H9 (cell line): ENCODE measurements at regions not wholly inside any gene's neighbourhood (a gene's known extent, or its start where the extent isn't known, plus 50 kb on each side); places are given as distances from the start of the nearest gene placed in this dataset.

Source experiments
- DNase-seq: peaks from one replicate; pipeline ENCODE4 v3.0.0-alpha.2; 2017
- H2AFZ ChIP-seq: one replicate; pipeline ENCODE4 v1.6.1; 2013; ENCODE audit warnings: mild to moderate bottlenecking, low read length, control low read depth, moderate library complexity
- H2AK5ac ChIP-seq: 2 replicates; pipeline ENCODE4 v1.6.1; 2013; ENCODE audit warnings: low read length, control low read depth, mixed read lengths; ENCODE audit not compliant: insufficient read length
- H2BK120ac ChIP-seq: one replicate; pipeline ENCODE4 v1.6.1; 2013; ENCODE audit warnings: low read depth, mild to moderate bottlenecking, low read length, control low read depth, inconsistent platforms; ENCODE audit not compliant: poor library complexity, severe bottlenecking
- H2BK12ac ChIP-seq: 2 replicates; pipeline ENCODE4 v1.6.1; 2013; ENCODE audit warnings: low read length, control low read depth, mixed read lengths, low read depth; ENCODE audit not compliant: insufficient read length
- H2BK15ac ChIP-seq: 2 replicates; pipeline ENCODE4 v1.6.1; 2013; ENCODE audit warnings: low read depth, low read length, control low read depth
- H2BK20ac ChIP-seq: one replicate; pipeline ENCODE4 v1.6.1; 2013; ENCODE audit warnings: low read depth, mild to moderate bottlenecking, low read length, control low read depth, inconsistent platforms; ENCODE audit not compliant: poor library complexity, severe bottlenecking
- H2BK5ac ChIP-seq: 2 replicates; pipeline ENCODE4 v1.6.1; 2013; ENCODE audit warnings: low read length, control low read depth, mixed read lengths; ENCODE audit not compliant: insufficient read length
- H3K14ac ChIP-seq: 2 replicates; pipeline ENCODE4 v1.6.1; 2013; ENCODE audit warnings: low read length, control low read depth; ENCODE audit not compliant: insufficient read depth
- H3K18ac ChIP-seq: 2 replicates; pipeline ENCODE4 v1.6.1; 2013; ENCODE audit warnings: low read depth, mild to moderate bottlenecking, mixed read lengths, low read length, control low read depth; ENCODE audit not compliant: insufficient read length
- H3K23ac ChIP-seq: 2 replicates; pipeline ENCODE4 v1.6.1; 2013; ENCODE audit warnings: low read length, control low read depth, mixed read lengths, low read depth; ENCODE audit not compliant: insufficient read length
- H3K23me2 ChIP-seq: 2 replicates; pipeline ENCODE4 v1.6.1; 2013; ENCODE audit warnings: low read depth, mild to moderate bottlenecking, mixed read lengths, low read length, control low read depth; ENCODE audit not compliant: insufficient read length, poor library complexity, severe bottlenecking
- H3K27ac ChIP-seq: 2 replicates; pipeline ENCODE4 v1.5.1; 2013; ENCODE audit warnings: low read length, control low read depth, mixed read lengths, low read depth; ENCODE audit not compliant: insufficient read length
- H3K27me3 ChIP-seq: 2 replicates; pipeline ENCODE4 v1.6.1; 2013; ENCODE audit warnings: low read length, control low read depth, inconsistent platforms; ENCODE audit not compliant: insufficient read depth
- H3K4ac ChIP-seq: 2 replicates; pipeline ENCODE4 v1.6.1; 2013; ENCODE audit warnings: low read depth, mild to moderate bottlenecking, control low read depth, inconsistent platforms, low read length, moderate library complexity
- H3K4me1 ChIP-seq: 2 replicates; pipeline ENCODE4 v1.6.1; 2013; ENCODE audit warnings: low read length, control low read depth, inconsistent platforms; ENCODE audit not compliant: insufficient read depth
- H3K4me2 ChIP-seq: 2 replicates; pipeline ENCODE4 v1.6.1; 2013; ENCODE audit warnings: low read length, control low read depth, mixed read lengths; ENCODE audit not compliant: insufficient read length, insufficient read depth
- H3K56ac ChIP-seq: 2 replicates; pipeline ENCODE4 v1.6.1; 2013; ENCODE audit warnings: low read depth, mild to moderate bottlenecking, mixed read lengths, low read length, control low read depth; ENCODE audit not compliant: insufficient read length
- H3K79me1 ChIP-seq: 2 replicates; pipeline ENCODE4 v1.6.1; 2013; ENCODE audit warnings: low read depth, mild to moderate bottlenecking, moderate library complexity, low read length, control low read depth, inconsistent platforms; ENCODE audit not compliant: insufficient read depth, poor library complexity, severe bottlenecking
- H3K79me2 ChIP-seq: 2 replicates; pipeline ENCODE4 v1.6.1; 2013; ENCODE audit warnings: low read length, control low read depth, inconsistent platforms; ENCODE audit not compliant: insufficient read depth
- H3K9ac ChIP-seq: 2 replicates; pipeline ENCODE4 v1.6.1; 2013; ENCODE audit warnings: low read length, control low read depth, mixed read lengths; ENCODE audit not compliant: insufficient read length; ENCODE audit errors: extremely low read depth
- H3K9me3 ChIP-seq: one replicate; pipeline ENCODE4 v1.6.1; 2013; ENCODE audit warnings: low read depth, low read length, inconsistent platforms; ENCODE audit not compliant: control insufficient read depth
- H3T11ph ChIP-seq: one replicate; pipeline ENCODE4 v1.6.1; 2013; ENCODE audit warnings: mild to moderate bottlenecking, low read length, control low read depth, inconsistent platforms
- H4K20me1 ChIP-seq: one replicate; pipeline ENCODE4 v1.6.1; 2013; ENCODE audit not compliant: control insufficient read depth, insufficient read length, insufficient read depth
- H4K5ac ChIP-seq: 2 replicates; pipeline ENCODE4 v1.6.1; 2013; ENCODE audit warnings: low read depth, mild to moderate bottlenecking, mixed read lengths, low read length, control low read depth; ENCODE audit not compliant: insufficient read length
- H4K8ac ChIP-seq: replicated peaks from 2 replicates; pipeline ENCODE4 v1.6.1; 2013; ENCODE audit warnings: low read length, control low read depth, mixed read lengths, low read depth; ENCODE audit not compliant: insufficient read length
- H4K91ac ChIP-seq: 2 replicates; pipeline ENCODE4 v1.6.1; 2013; ENCODE audit warnings: low read depth, mild to moderate bottlenecking, moderate library complexity, mixed read lengths, low read length, control low read depth; ENCODE audit not compliant: insufficient read length
- H3K27ac Mint-ChIP-seq, 3 experiments: 2 replicates in 2 of 3; 3 replicates in 1 of 3; pipeline ENCODE4 v1.8.0; 2020 to 2021; ENCODE audit warnings: mixed read lengths in 3 of 3, mild to moderate bottlenecking in 1 of 3, moderate library complexity in 1 of 3
- H3K27me3 Mint-ChIP-seq: 2 replicates; pipeline ENCODE4 v1.8.0; 2021; ENCODE audit warnings: low read depth, mild to moderate bottlenecking, moderate library complexity, mixed read lengths
- H3K36me3 Mint-ChIP-seq, 3 experiments: 2 replicates in 2 of 3; 3 replicates in 1 of 3; pipeline ENCODE4 v1.8.0; 2020 to 2021; ENCODE audit warnings: low read depth in 3 of 3, mixed read lengths in 3 of 3; ENCODE audit not compliant: insufficient read depth in 1 of 3
- H3K4me1 Mint-ChIP-seq, 2 experiments: 2 replicates each; pipeline ENCODE4 v1.8.0; 2020; ENCODE audit warnings: mixed read lengths in 2 of 2
- H3K4me3 Mint-ChIP-seq, 2 experiments: 2 replicates in 1 of 2; 3 replicates in 1 of 2; pipeline ENCODE4 v1.8.0; 2020 to 2021; ENCODE audit warnings: mild to moderate bottlenecking in 2 of 2, mixed read lengths in 2 of 2, moderate library complexity in 1 of 2
- H3K9me3 Mint-ChIP-seq, 2 experiments: 2 replicates in 1 of 2; 3 replicates in 1 of 2; pipeline ENCODE4 v1.8.0; 2020; ENCODE audit warnings: mild to moderate bottlenecking in 2 of 2, mixed read lengths in 2 of 2, moderate library complexity in 1 of 2
- WGBS: extraction: QIAGEN DNeasy Blood & Tissue Kit; methylation state at CpG from one replicate; pipeline ENCODE4 v1.1.7; 2013; ENCODE audit warnings: missing lambda C conversion rate, low lambda C conversion rate, mixed read lengths; ENCODE audit not compliant: insufficient read length; ENCODE audit errors: extremely low coverage; 5-methylcytosine and 5-hydroxymethylcytosine counted together
- TF ChIP-seq, protein P1 (sequence below): fragments of 200-600 bp; sonication (generic); conservative IDR thresholded peaks from 3 replicates; pipeline ENCODE4 v1.8.0; 2021; ENCODE audit warnings: antibody characterized with exemption, mild to moderate bottlenecking

DNA sequence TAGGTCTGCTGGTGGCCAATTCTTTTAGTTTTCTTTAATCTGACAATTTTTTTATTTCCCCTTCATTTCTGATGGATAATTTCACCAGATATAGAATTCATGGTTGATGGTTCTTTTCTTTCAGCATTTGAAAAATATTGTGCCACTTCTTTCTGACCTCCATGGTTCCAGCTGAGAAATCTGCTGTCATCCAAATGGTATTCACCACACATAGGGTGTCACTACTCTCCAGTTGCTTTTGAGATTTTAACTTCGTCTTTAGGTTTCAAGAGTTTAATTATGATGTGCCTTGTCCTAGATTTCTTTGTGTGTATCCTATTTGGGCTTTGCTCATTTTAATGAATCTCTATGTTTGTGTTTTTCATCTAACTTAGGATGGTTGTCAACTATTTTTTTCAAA is 488.6 kb upstream of the HS6ST1 start:
- Histone ChIP-seq H3K18ac (no peak overlapping the region), H2BK12ac (no peak overlapping the region), H3K27me3 (no peaks in the 10 kb centered on the region), H3K79me1 (no peaks in the 10 kb centered on the region), H3K23me2 (no peaks in the 10 kb centered on the region), H2BK15ac (no peak overlapping the region), H3K4me2 (no peak overlapping the region), H3K56ac (no peak overlapping the region), H3K9ac (no peak overlapping the region), H3K27ac (no peak overlapping the region), H4K91ac (no peak overlapping the region), H3K9me3 (no peaks in the 10 kb centered on the region), H3K14ac (no peak overlapping the region), H2AFZ (no peak overlapping the region), H3K23ac (no peak overlapping the region), H2BK5ac (no peak overlapping the region), H3K4me1 (no peaks in the 10 kb centered on the region; the same call in 1 of the 2 replicates), H3K4ac (no peak overlapping the region), H3T11ph (no peak overlapping the region), H4K20me1 (no peaks in the 10 kb centered on the region), H2BK20ac (no peak overlapping the region), H2BK120ac (no peak overlapping the region), H2AK5ac (no peak overlapping the region), H3K79me2 (no peaks in the 10 kb centered on the region), H4K8ac (no peak overlapping the region), H4K5ac (no peak overlapping the region)
- TF ChIP-seq, protein P1, sequence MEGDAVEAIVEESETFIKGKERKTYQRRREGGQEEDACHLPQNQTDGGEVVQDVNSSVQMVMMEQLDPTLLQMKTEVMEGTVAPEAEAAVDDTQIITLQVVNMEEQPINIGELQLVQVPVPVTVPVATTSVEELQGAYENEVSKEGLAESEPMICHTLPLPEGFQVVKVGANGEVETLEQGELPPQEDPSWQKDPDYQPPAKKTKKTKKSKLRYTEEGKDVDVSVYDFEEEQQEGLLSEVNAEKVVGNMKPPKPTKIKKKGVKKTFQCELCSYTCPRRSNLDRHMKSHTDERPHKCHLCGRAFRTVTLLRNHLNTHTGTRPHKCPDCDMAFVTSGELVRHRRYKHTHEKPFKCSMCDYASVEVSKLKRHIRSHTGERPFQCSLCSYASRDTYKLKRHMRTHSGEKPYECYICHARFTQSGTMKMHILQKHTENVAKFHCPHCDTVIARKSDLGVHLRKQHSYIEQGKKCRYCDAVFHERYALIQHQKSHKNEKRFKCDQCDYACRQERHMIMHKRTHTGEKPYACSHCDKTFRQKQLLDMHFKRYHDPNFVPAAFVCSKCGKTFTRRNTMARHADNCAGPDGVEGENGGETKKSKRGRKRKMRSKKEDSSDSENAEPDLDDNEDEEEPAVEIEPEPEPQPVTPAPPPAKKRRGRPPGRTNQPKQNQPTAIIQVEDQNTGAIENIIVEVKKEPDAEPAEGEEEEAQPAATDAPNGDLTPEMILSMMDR: no peak
- WGBS: no CpG with 5 or more reads among the region's 1 CpG
- H3K36me3 Mint-ChIP-seq: peaks cover 4 to 11% (median 6%) of the 10 kb centered on the region in 3 experiments; a peak in 4 of 7 replicates
- no peak overlapping the region for H3K4me3 Mint-ChIP-seq
- no peak overlapping the region for H3K27ac Mint-ChIP-seq
- H3K27me3 Mint-ChIP-seq: no peaks in the 10 kb centered on the region; the same call in 1 of the 2 replicates
- H3K4me1 Mint-ChIP-seq: peaks cover 5% of the 10 kb centered on the region in 2 experiments; a peak in 2 of 4 replicates
- peaks cover 16 to 24% of the 10 kb centered on the region in 2 experiments for H3K9me3 Mint-ChIP-seq
- DNase-seq: no peak
